Anterior cingulate cortex (tissue), 58 donors: ENCODE measurements at regions not wholly inside any gene's neighbourhood (a gene's known extent, or its start where the extent isn't known, plus 50 kb on each side); places are given as distances from the start of the nearest gene placed in this dataset.
"Not testable (repeated sequence)": the region's sequence is repeated elsewhere in the genome, so short reads cannot be mapped to it uniquely, and the experiment has no call there.

Experiments
- DNase-seq, 58 donors: peaks; one replicate each; lab custom pipeline; 2025; lab: John Stamatoyannopoulos, UW

- DNase-seq, result no peak
Measured at GRCh38 chr20:24853916-24854315, 95.2 kb upstream of the CST7 start.

- no peak for DNase-seq
Measured at GRCh38 chr20:24855848-24856247, 93.2 kb upstream of the CST7 start.

GRCh38 chr20:24858500-24858899 is 90.6 kb upstream of the CST7 start:
- DNase-seq, result not testable (repeated sequence)

GRCh38 chr20:24859539-24859938 is 89.5 kb upstream of the CST7 start:
- no peak for DNase-seq

GRCh38 chr20:24862186-24862585 is 86.9 kb upstream of the CST7 start:
- DNase-seq, result no peak

GRCh38 chr20:24862606-24863005 is 86.5 kb upstream of the CST7 start:
- no peak for DNase-seq

- DNase-seq, result no peak
Measured at GRCh38 chr20:24863356-24863755, 85.7 kb upstream of the CST7 start.

GRCh38 chr20:24866008-24866407 is 83.1 kb upstream of the CST7 start:
- no peak for DNase-seq

- no peak for DNase-seq
Measured at GRCh38 chr20:24866742-24867141, 82.3 kb upstream of the CST7 start.

GRCh38 chr20:24867556-24867955 is 81.5 kb upstream of the CST7 start:
- no peak for DNase-seq

- no peak for DNase-seq
Measured at GRCh38 chr20:24868396-24868927, 80.6 kb upstream of the CST7 start.

GRCh38 chr20:24868959-24869358 is 80.1 kb upstream of the CST7 start:
- no peak for DNase-seq

GRCh38 chr20:24870057-24870456 is 79.0 kb upstream of the CST7 start:
- DNase-seq, result no peak

- DNase-seq, result no peak
Measured at GRCh38 chr20:24870881-24871280, 78.2 kb upstream of the CST7 start.

GRCh38 chr20:24871480-24872213 is 77.4 kb upstream of the CST7 start:
- peak in 5 of 58 donors; percentile 7 to 34 (median 21) for DNase-seq

GRCh38 chr20:24872291-24873024 is 76.6 kb upstream of the CST7 start:
- no peak for DNase-seq

GRCh38 chr20:24873025-24873620 is 75.9 kb upstream of the CST7 start:
- peak in 10 of 58 donors; percentile 14 to 56 (median 22) for DNase-seq

GRCh38 chr20:24875078-24875477 is 74.0 kb upstream of the CST7 start:
- no peak for DNase-seq

GRCh38 chr20:24877652-24878051 is 71.4 kb upstream of the CST7 start:
- DNase-seq, result no peak

- DNase-seq, result no peak
Measured at GRCh38 chr20:24878657-24879056, 70.4 kb upstream of the CST7 start.

- no peak for DNase-seq
Measured at GRCh38 chr20:24879875-24880274, 69.2 kb upstream of the CST7 start.
